ENCODE measurements at regions not wholly inside any gene's neighbourhood (a gene's known extent, or its start where the extent isn't known, plus 50 kb on each side); places are given as distances from the start of the nearest gene placed in this dataset.

DNA sequence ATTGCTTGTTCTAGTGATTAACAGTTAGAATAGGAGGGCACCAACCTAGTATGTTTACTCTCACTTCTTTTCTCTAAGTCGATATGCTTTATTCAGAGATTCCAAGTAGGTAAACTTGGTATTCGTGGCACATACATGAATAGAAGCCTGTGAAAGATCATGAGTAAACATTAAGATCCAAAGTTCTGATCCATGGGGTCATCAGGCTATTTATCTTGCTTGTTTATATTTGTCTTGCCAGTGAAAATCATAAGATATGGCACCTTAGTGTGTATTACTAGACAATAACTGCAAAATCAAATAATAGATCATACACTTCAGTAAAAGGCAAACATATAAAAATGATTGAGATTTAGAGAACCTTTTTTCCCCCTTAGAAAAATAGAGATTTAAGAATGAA lies 56.5 kb upstream of the LHFPL3 start:
- TF ChIP-seq, protein P1, sequence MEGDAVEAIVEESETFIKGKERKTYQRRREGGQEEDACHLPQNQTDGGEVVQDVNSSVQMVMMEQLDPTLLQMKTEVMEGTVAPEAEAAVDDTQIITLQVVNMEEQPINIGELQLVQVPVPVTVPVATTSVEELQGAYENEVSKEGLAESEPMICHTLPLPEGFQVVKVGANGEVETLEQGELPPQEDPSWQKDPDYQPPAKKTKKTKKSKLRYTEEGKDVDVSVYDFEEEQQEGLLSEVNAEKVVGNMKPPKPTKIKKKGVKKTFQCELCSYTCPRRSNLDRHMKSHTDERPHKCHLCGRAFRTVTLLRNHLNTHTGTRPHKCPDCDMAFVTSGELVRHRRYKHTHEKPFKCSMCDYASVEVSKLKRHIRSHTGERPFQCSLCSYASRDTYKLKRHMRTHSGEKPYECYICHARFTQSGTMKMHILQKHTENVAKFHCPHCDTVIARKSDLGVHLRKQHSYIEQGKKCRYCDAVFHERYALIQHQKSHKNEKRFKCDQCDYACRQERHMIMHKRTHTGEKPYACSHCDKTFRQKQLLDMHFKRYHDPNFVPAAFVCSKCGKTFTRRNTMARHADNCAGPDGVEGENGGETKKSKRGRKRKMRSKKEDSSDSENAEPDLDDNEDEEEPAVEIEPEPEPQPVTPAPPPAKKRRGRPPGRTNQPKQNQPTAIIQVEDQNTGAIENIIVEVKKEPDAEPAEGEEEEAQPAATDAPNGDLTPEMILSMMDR (conservative IDR thresholded peaks at IDR 0.05; ENCODE audit: low read depth in 2 of 2): no peak
- TF ChIP-seq EZH2 (IDR thresholded peaks at IDR 0.05; ENCODE audit: low read depth, unreplicated experiment) (no peak), EZH2phosphoT487 (IDR thresholded peaks at IDR 0.05; ENCODE audit: unreplicated experiment) (no peak), NANOG (IDR thresholded peaks at IDR 0.05; ENCODE audit: borderline replicate concordance) (no peak), POLR2AphosphoS5 (IDR thresholded peaks at IDR 0.05; ENCODE audit: low read depth) (no peak), CREB1 (CRISPR knock-in tag; IDR thresholded peaks at IDR 0.05; ENCODE audit: low read depth) (no peak), ZNF331 (CRISPR knock-in tag; IDR thresholded peaks at IDR 0.05; ENCODE audit: low read depth) (no peak), JUNB (IDR thresholded peaks at IDR 0.05; ENCODE audit: unreplicated experiment) (no peak)
- TF ChIP-seq, protein P2, sequence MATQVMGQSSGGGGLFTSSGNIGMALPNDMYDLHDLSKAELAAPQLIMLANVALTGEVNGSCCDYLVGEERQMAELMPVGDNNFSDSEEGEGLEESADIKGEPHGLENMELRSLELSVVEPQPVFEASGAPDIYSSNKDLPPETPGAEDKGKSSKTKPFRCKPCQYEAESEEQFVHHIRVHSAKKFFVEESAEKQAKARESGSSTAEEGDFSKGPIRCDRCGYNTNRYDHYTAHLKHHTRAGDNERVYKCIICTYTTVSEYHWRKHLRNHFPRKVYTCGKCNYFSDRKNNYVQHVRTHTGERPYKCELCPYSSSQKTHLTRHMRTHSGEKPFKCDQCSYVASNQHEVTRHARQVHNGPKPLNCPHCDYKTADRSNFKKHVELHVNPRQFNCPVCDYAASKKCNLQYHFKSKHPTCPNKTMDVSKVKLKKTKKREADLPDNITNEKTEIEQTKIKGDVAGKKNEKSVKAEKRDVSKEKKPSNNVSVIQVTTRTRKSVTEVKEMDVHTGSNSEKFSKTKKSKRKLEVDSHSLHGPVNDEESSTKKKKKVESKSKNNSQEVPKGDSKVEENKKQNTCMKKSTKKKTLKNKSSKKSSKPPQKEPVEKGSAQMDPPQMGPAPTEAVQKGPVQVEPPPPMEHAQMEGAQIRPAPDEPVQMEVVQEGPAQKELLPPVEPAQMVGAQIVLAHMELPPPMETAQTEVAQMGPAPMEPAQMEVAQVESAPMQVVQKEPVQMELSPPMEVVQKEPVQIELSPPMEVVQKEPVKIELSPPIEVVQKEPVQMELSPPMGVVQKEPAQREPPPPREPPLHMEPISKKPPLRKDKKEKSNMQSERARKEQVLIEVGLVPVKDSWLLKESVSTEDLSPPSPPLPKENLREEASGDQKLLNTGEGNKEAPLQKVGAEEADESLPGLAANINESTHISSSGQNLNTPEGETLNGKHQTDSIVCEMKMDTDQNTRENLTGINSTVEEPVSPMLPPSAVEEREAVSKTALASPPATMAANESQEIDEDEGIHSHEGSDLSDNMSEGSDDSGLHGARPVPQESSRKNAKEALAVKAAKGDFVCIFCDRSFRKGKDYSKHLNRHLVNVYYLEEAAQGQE (IDR thresholded peaks at IDR 0.05; ENCODE audit: unreplicated experiment): no peak
- TF ChIP-seq, protein P3, sequence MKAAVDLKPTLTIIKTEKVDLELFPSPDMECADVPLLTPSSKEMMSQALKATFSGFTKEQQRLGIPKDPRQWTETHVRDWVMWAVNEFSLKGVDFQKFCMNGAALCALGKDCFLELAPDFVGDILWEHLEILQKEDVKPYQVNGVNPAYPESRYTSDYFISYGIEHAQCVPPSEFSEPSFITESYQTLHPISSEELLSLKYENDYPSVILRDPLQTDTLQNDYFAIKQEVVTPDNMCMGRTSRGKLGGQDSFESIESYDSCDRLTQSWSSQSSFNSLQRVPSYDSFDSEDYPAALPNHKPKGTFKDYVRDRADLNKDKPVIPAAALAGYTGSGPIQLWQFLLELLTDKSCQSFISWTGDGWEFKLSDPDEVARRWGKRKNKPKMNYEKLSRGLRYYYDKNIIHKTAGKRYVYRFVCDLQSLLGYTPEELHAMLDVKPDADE (IDR thresholded peaks at IDR 0.05): no peak
